ENCODE measurements at regions not wholly inside any gene's neighbourhood (a gene's known extent, or its start where the extent isn't known, plus 50 kb on each side); places are given as distances from the start of the nearest gene placed in this dataset.
"Not testable (repeated sequence)": the region's sequence is repeated elsewhere in the genome, so short reads cannot be mapped to it uniquely, and the experiment has no call there.

GRCh38 chr12:75685617-75686225 lies 174.3 kb upstream of the KRR1 start:
- H3K4me3 ChIP-seq (ENCODE audit: insufficient read depth, low read length): no peak overlapping the region
- peak overlapping the region; percentile 77 for H3K4me2 ChIP-seq (ENCODE audit: insufficient read depth, low read length)
- H3K9me3 ChIP-seq (ENCODE audit: low read depth, low read length): no peaks in the 10 kb centered on the region
- no peak for DNase-seq (ENCODE audit: insufficient read length, low spot score, missing footprints)
- H3K27me3 ChIP-seq (ENCODE audit: insufficient read depth, low read length): no peaks in the 10 kb centered on the region
- no peak overlapping the region for H2AFZ ChIP-seq (ENCODE audit: low read length)
- H3K27ac ChIP-seq (ENCODE audit: low read depth, low read length): peak overlapping the region; percentile 94
- TF ChIP-seq CTCF (IDR thresholded peaks at IDR 0.05; ENCODE audit: extremely low read depth, low read depth, low read length): no peak
- H3K79me2 ChIP-seq (ENCODE audit: insufficient read depth, low read length): no peaks in the 10 kb centered on the region
- peaks cover 29% of the 10 kb centered on the region for H3K4me1 ChIP-seq (ENCODE audit: insufficient read depth, low read length)
- H4K20me1 ChIP-seq (ENCODE audit: insufficient read depth, low read length): no peaks in the 10 kb centered on the region
- no peaks in the 10 kb centered on the region for H3K36me3 ChIP-seq (ENCODE audit: insufficient read depth, low read length)

- H3K27ac ChIP-seq (ENCODE audit: low read depth, low read length): peak overlapping the region; percentile 94
Measured at GRCh38 chr12:75684678-75685616, 173.5 kb upstream of the KRR1 start.

GRCh38 chr12:75683995-75684586 lies 172.7 kb upstream of the KRR1 start:
- peak overlapping the region; percentile 25 for H2AFZ ChIP-seq (ENCODE audit: low read length)
- peak overlapping the region; percentile 94 for H3K27ac ChIP-seq (ENCODE audit: low read depth, low read length)
- H3K36me3 ChIP-seq (ENCODE audit: insufficient read depth, low read length); H4K20me1 ChIP-seq (ENCODE audit: insufficient read depth, low read length); H3K27me3 ChIP-seq (ENCODE audit: insufficient read depth, low read length); H3K79me2 ChIP-seq (ENCODE audit: insufficient read depth, low read length); DNase-seq (ENCODE audit: insufficient read length, low spot score, missing footprints); H3K9me3 ChIP-seq (ENCODE audit: low read depth, low read length): not testable (repeated sequence)
- H3K4me2 ChIP-seq (ENCODE audit: insufficient read depth, low read length): peak overlapping the region; percentile 77
- H3K4me3 ChIP-seq (ENCODE audit: insufficient read depth, low read length): peak overlapping the region; percentile 53
- peaks cover 22% of the 10 kb centered on the region for H3K4me1 ChIP-seq (ENCODE audit: insufficient read depth, low read length)

More at GRCh38 chr12:75684678-75685616, 173.5 kb upstream of the KRR1 start:
- Histone ChIP-seq H3K79me2 (ENCODE audit: insufficient read depth, low read length) (no peaks in the 10 kb centered on the region), H4K20me1 (ENCODE audit: insufficient read depth, low read length) (no peaks in the 10 kb centered on the region), H3K36me3 (ENCODE audit: insufficient read depth, low read length) (no peaks in the 10 kb centered on the region), H3K4me1 (ENCODE audit: insufficient read depth, low read length) (peaks cover 23% of the 10 kb centered on the region), H3K4me3 (ENCODE audit: insufficient read depth, low read length) (peak overlapping the region; percentile 53), H3K27me3 (ENCODE audit: insufficient read depth, low read length) (no peaks in the 10 kb centered on the region), H3K4me2 (ENCODE audit: insufficient read depth, low read length) (peak overlapping the region; percentile 77), H3K9me3 (ENCODE audit: low read depth, low read length) (no peaks in the 10 kb centered on the region), H2AFZ (ENCODE audit: low read length) (peak overlapping the region; percentile 18)
- peak; percentile 51 for DNase-seq (ENCODE audit: insufficient read length, low spot score, missing footprints)
- no peak for TF ChIP-seq CTCF (IDR thresholded peaks at IDR 0.05; ENCODE audit: extremely low read depth, low read depth, low read length)

GRCh38 chr12:75683220-75683619 lies 171.8 kb upstream of the KRR1 start:
- no peak for TF ChIP-seq CTCF (IDR thresholded peaks at IDR 0.05; ENCODE audit: extremely low read depth, low read depth, low read length)
- Histone ChIP-seq H3K79me2 (ENCODE audit: insufficient read depth, low read length) (no peaks in the 10 kb centered on the region), H4K20me1 (ENCODE audit: insufficient read depth, low read length) (no peaks in the 10 kb centered on the region), H3K4me2 (ENCODE audit: insufficient read depth, low read length) (no peak overlapping the region), H3K9me3 (ENCODE audit: low read depth, low read length) (no peaks in the 10 kb centered on the region), H3K36me3 (ENCODE audit: insufficient read depth, low read length) (no peaks in the 10 kb centered on the region), H3K4me3 (ENCODE audit: insufficient read depth, low read length) (no peak overlapping the region), H2AFZ (ENCODE audit: low read length) (peak overlapping the region; percentile 1), H3K27ac (ENCODE audit: low read depth, low read length) (no peak overlapping the region), H3K27me3 (ENCODE audit: insufficient read depth, low read length) (no peaks in the 10 kb centered on the region), H3K4me1 (ENCODE audit: insufficient read depth, low read length) (peaks cover 22% of the 10 kb centered on the region)
- no peak for DNase-seq (ENCODE audit: insufficient read length, low spot score, missing footprints)
